ENCODE measurements at regions not wholly inside any gene's neighbourhood (a gene's known extent, or its start where the extent isn't known, plus 50 kb on each side); places are given as distances from the start of the nearest gene placed in this dataset.
A peak's percentile ranks its signal among the peaks of the same experiment; 100 is the strongest.

- no peak for DNase-seq
- Histone ChIP-seq H3K9me3 (no peaks in the 10 kb centered on the region), H3K36me3 (no peaks in the 10 kb centered on the region), H3K4me3 (no peak overlapping the region), H3K4me1 (peaks cover 5 to 22% (median 11%) of the 10 kb centered on the region in 4 donors), H3K27ac (no peak overlapping the region), H3K27me3 (no peaks in the 10 kb centered on the region)
- TF ChIP-seq POLR2AphosphoS5 (IDR thresholded peaks at IDR 0.05) (no peak), EP300 (IDR thresholded peaks at IDR 0.05) (no peak), CTCF (IDR thresholded peaks at IDR 0.05) (no peak), POLR2A (IDR thresholded peaks at IDR 0.05) (no peak)
- 78 to 91% (median 86%) methylated on average over 5 of the region's 5 CpGs for WGBS, 5 donors
- intact Hi-C loops (cut with DNase I; ENCODE audit: low total_unique reads), result no loop called here
Observed at GRCh38 chr2:47315475-47315874, 53.6 kb upstream of the EPCAM start.

GRCh38 chr2:47313728-47314127, 55.4 kb upstream of the EPCAM start:
- no peak for TF ChIP-seq EP300 (IDR thresholded peaks at IDR 0.05)
- no peak for TF ChIP-seq POLR2AphosphoS5 (IDR thresholded peaks at IDR 0.05)
- no peak for TF ChIP-seq POLR2A (IDR thresholded peaks at IDR 0.05)
- no peak for TF ChIP-seq CTCF (IDR thresholded peaks at IDR 0.05)
- intact Hi-C loops (cut with DNase I; ENCODE audit: low total_unique reads), result no loop called here
- WGBS, 5 donors, result 73 to 90% (median 88%) methylated on average over 2 of the region's 2 CpGs
- Histone ChIP-seq H3K36me3 (no peaks in the 10 kb centered on the region), H3K4me3 (no peak overlapping the region), H3K27ac (no peak overlapping the region), H3K4me1 (peaks cover 14 to 36% (median 21%) of the 10 kb centered on the region in 4 donors), H3K27me3 (no peaks in the 10 kb centered on the region), H3K9me3 (no peaks in the 10 kb centered on the region)
- no peak for DNase-seq

GRCh38 chr2:47313141-47313691, 55.9 kb upstream of the EPCAM start:
- WGBS, 5 donors, result 38 to 57% (median 42%) methylated on average over 6 of the region's 6 CpGs
- peak; percentile 39 to 85 for DNase-seq
- H3K4me3 ChIP-seq, result no peak overlapping the region
- H3K36me3 ChIP-seq, result no peaks in the 10 kb centered on the region
- H3K4me1 ChIP-seq, result peaks cover 14 to 36% (median 21%) of the 10 kb centered on the region in 4 donors
- TF ChIP-seq POLR2AphosphoS5 (IDR thresholded peaks at IDR 0.05), result peak in 1 of 3 donors; percentile 56
- no peak for TF ChIP-seq EP300 (IDR thresholded peaks at IDR 0.05)
- peak overlapping the region in 2 of 5 donors; percentile 20 to 82 for H3K27ac ChIP-seq
- H3K27me3 ChIP-seq, result no peaks in the 10 kb centered on the region
- intact Hi-C loops (cut with DNase I; ENCODE audit: low total_unique reads), result no loop called here
- H3K9me3 ChIP-seq, result no peaks in the 10 kb centered on the region

GRCh38 chr2:47312491-47312850, 56.6 kb upstream of the EPCAM start:
- WGBS, 5 donors, result 85 to 95% (median 89%) methylated on average over 1 of the region's 1 CpG
- intact Hi-C loops (cut with DNase I; ENCODE audit: low total_unique reads), result no loop called here
- no peaks in the 10 kb centered on the region for H3K9me3 ChIP-seq
- TF ChIP-seq CTCF (IDR thresholded peaks at IDR 0.05), result no peak
- no peak for TF ChIP-seq POLR2A (IDR thresholded peaks at IDR 0.05)
- TF ChIP-seq POLR2AphosphoS5 (IDR thresholded peaks at IDR 0.05), result no peak
- TF ChIP-seq EP300 (IDR thresholded peaks at IDR 0.05), result no peak
- peaks cover 14 to 42% (median 21%) of the 10 kb centered on the region in 4 donors for H3K4me1 ChIP-seq
- H3K36me3 ChIP-seq, result no peaks in the 10 kb centered on the region
- peak overlapping the region in 1 of 5 donors; percentile 82 for H3K27ac ChIP-seq
- no peak overlapping the region for H3K4me3 ChIP-seq
- no peak for DNase-seq
- H3K27me3 ChIP-seq, result no peaks in the 10 kb centered on the region

- peak overlapping the region in 3 of 5 donors; percentile 67 to 82 (median 81) for H3K27ac ChIP-seq
- intact Hi-C loops (cut with DNase I; ENCODE audit: low total_unique reads), result no loop called here
- H3K9me3 ChIP-seq, result no peaks in the 10 kb centered on the region
- 90 to 96% (median 93%) methylated on average over 7 of the region's 7 CpGs for WGBS, 5 donors
- no peak for TF ChIP-seq CTCF (IDR thresholded peaks at IDR 0.05)
- no peak overlapping the region for H3K4me3 ChIP-seq
- H3K27me3 ChIP-seq, result no peaks in the 10 kb centered on the region
- H3K4me1 ChIP-seq, result peaks cover 14 to 47% (median 21%) of the 10 kb centered on the region in 4 donors
- DNase-seq, result no peak
- no peaks in the 10 kb centered on the region for H3K36me3 ChIP-seq
Observed at GRCh38 chr2:47311764-47312490, 57.2 kb upstream of the EPCAM start.

Data from stomach (tissue), 8 donors.